ENCODE measurements at regions not wholly inside any gene's neighbourhood (a gene's known extent, or its start where the extent isn't known, plus 50 kb on each side); places are given as distances from the start of the nearest gene placed in this dataset.
A peak's percentile ranks its signal among the peaks of the same experiment; 100 is the strongest.
"Not testable (repeated sequence)": the region's sequence is repeated elsewhere in the genome, so short reads cannot be mapped to it uniquely, and the experiment has no call there.

- DNase-seq, result no peak
Observed at GRCh38 chr5:168140241-168140640, 151.2 kb upstream of the WWC1 start.

DNA sequence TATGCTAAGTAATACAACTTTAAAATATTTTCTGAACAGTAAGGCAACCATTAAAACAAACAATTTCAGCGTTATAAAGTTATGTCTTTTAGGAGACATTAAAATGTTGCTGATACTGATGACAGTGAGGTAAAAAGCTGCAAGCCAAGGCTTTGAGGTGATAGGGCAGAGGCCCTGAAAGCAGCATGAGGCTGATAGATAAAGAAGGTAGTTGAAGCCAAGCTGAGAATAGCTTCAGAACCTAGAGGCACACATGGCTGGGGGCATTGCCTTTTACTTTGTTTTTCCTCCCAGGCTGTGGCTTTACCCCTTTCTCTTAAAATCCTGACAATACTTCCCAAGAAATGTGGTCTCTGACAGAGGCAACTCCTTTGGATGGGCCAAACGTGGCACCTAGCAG lies 149.0 kb upstream of the WWC1 start:
- no peak for DNase-seq

- DNase-seq, result not testable (repeated sequence)
Observed at GRCh38 chr5:168143521-168143920, 147.9 kb upstream of the WWC1 start.

GRCh38 chr5:168147106-168147505 lies 144.3 kb upstream of the WWC1 start:
- no peak for DNase-seq

GRCh38 chr5:168147568-168148360 lies 143.7 kb upstream of the WWC1 start:
- peak; percentile 47 for DNase-seq

DNA sequence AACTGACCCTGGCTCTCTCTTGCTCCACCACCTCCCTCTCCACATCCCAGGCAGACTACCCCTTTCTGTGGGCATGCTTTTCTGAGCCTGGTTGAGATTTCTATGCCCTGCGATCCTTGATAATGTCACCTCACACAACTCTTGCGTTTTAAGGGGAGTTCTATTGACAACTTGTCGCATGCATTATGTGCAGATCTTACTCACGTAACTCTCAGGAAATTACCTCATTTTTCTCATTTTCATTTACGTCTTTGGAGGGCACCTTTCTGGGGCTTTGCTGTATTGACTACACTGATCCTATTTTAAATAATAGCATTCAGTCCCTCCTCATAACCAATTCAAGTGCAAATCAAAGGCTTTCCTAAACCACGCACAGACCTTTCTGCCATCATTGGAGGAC lies 140.4 kb upstream of the WWC1 start:
- DNase-seq, result no peak

GRCh38 chr5:168152660-168153059 lies 138.8 kb upstream of the WWC1 start:
- peak; percentile 76 for DNase-seq

- DNase-seq, result peak; percentile 87
Observed at GRCh38 chr5:168153263-168153875, 138.1 kb upstream of the WWC1 start.

- no peak for DNase-seq
Observed at GRCh38 chr5:168153876-168154270, 137.6 kb upstream of the WWC1 start.

DNA sequence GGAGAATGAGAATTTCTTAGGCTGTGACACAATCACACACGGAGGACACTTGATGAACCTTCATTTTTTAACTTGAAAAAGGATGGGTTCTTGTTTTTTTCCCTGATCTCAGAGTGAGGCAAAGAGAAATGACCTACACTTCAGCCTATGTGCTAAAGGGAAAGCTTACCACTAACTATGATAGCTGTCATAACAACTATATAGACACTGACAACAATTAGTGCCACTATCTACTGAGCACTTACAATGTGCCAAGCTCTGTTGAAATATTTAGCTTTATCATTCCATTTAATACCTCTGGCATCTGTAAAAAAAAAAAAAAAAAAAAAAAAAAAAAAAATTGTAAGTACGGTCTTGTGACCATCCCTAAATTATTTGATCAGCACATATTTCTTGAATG lies 135.9 kb upstream of the WWC1 start:
- DNase-seq, result no peak

- DNase-seq, result no peak
Observed at GRCh38 chr5:168156170-168156569, 135.3 kb upstream of the WWC1 start.

DNA sequence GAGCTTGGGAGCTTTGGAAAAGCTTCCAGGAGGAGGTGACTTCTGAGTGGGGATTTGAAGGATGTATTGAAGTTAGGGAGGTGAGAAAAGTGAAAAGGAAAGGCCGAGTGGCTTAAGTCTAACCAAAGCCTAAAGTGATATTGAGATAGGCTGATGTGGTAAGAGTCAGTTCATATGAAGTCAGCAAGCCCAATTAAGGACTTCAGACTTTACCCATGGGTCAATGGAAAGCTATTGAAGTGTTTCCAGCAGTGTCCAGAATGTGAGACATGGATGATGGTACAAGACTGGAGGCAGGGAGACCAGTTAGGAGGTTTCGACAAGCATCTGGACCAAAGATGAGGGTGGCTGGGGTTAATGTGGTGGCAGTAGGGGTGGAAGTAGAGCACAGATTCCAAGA lies 134.3 kb upstream of the WWC1 start:
- DNase-seq, result no peak

DNA sequence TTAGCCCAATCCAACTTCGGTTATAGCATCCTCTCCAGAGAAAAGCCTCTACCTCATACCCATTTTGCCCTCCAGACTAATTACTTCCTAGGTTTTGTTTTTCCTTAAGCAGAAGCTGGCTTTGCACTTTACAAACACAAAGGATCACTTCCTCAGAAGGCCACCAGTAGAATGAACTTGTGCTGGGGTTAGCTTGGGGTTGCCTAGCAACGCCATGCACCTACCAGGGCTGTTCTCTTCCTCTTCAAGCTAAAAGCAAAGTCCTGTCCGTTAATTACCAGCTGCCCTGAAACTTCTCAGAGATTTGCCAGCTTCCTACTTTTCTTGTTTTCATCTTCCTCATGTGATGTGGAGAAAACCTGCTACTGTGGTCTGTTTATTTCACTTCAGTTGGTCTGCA lies 132.0 kb upstream of the WWC1 start:
- no peak for DNase-seq

GRCh38 chr5:168162464-168162863 lies 129.0 kb upstream of the WWC1 start:
- DNase-seq, result peak; percentile 22

- no peak for DNase-seq
Observed at GRCh38 chr5:168163966-168164365, 127.5 kb upstream of the WWC1 start.

DNA sequence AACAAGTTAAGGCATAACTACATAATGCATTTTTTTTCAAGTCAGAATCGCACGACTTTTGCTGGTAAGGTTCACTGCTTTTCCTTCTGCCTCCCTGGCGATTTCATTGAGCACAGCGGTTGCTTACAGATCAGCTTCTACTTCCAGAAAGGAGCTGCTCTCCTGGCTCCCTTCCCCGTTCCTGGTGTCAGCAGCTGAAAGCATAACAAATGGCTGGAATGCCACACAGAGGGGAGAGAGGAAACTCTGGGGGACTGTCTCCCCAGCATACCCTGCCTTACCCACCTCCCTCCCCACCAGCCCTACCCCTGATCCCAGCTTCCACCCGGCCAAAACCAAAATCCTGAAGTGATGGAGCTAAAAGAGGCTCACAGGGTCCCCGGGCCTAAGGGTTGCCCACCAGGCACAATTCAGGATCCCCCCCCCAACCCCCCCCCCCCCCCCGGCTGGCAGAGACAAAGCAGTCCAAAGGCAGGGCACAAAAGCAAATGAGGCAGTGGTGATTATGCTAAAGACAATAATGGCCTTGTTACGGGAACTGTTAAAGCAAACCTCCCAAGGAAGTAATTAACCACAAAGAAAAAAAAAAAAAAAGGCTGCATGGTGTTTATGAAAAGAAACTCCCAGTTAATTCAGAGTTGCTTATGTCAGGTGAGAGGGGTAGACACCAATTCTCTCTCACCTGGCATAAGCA lies 126.1 kb upstream of the WWC1 start:
- DNase-seq, result no peak

GRCh38 chr5:168165977-168166376 lies 125.5 kb upstream of the WWC1 start:
- no peak for DNase-seq

DNA sequence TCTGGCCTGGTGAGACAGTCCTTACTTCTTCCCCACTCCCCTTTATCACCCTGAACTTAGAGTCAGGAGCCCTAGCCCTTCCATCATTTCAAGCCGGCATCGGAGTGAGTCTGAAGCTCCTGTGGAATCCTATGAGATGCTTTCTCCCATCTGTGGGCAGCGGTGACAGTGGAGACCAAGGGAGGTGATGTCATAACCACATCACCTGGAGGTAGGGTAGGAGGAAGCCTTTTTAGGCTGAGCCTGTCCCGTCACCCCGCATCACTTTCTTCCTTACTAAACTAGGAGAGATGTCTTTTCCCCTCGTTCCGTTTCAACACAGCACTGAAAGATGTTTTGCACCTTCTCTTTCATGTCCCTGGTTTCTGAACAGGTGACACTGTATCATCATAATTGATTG lies 124.1 kb upstream of the WWC1 start:
- DNase-seq, result no peak

DNA sequence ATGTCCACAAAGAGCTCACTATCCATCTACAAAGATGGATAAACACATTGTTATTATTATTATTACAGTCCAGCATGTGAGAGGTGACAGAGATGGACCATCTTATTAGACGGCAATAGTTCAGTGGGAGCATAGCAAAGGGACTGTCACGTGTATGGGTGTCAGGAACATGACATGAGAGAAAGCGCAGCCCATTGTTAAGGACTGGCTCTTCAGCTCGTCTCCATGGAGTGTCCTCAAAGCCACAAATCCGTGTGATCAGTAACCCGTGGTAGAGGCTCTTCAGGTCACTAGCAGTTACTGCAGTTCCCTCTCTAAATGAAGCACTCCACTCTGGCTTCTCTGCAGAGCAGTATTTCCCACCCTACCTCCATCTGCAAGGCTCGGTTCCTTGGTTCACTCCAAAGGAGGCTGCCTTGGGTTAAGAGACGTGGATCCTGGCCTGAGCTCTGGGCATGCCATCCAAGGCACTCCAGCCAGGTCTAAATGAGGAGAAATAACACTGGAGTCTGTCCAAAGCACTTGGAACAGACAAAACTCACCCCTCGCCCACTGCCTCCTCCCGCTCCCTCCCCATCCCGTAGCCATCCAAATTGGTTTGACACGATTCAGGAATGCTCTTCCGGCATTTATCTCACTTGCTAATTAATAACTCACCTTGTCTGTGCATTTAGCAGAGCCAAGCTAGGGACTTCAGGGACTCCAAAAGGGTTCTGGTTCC lies 122.3 kb upstream of the WWC1 start:
- DNase-seq, result no peak

DNA sequence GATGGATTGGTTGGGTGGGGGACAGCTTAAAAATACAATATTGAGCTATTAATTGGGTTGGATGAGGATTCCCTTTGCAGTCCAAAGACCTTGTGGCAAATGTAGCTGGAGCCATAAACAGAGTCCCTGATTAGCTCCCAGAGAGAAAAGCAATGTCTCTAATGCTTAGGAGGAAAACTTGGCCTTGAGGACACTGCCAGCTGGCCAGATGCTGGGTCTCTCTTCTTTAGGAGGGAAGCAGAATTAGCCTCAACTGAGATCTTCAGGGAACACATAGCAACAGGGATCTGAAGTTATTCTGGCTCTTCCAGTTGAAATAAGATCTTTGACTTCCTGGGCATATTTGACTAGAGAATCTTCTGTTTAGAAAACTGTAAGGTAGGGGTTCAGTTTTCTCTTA lies 121.7 kb upstream of the WWC1 start:
- DNase-seq, result no peak

DNA sequence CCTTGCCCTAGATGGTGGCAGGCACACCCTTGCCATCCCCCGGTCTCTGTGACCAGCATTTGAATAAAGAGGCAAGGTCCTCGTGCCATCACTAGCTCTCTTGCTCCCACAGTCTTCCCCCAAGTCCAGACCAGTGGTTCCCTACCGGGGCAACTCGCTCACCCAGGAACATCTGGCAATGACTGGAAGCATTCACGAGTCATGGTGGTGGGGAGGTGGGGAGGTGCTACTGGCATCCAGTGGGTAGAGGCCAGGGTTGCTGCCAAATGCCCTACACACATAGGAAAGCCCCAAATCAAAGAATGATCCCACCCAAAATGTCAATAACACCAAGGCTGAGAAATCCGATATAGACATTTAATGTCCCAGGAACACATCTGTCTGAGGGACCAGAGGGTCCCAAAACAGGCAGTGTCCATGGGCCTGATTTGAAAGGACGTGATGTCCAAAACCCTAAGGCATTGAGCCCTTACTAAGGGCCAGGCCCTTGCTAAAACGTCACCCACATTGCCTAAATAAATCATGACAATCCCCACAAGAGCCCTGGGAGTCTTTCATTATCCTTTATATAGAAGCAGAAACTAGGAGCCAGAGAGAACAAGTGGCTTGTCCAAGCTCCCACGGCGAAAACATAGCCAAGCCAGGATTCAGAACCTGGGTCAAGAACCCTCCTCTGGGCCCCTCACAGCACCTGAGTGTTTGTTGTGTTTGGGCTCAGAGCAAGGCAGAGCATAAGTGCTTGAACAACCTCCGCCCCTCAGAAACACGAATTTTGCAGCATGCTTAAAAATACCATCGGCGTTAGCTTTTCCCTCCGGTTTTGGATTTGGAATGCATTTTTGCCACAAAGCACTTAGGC lies 119.3 kb upstream of the WWC1 start:
- DNase-seq, result no peak

DNA sequence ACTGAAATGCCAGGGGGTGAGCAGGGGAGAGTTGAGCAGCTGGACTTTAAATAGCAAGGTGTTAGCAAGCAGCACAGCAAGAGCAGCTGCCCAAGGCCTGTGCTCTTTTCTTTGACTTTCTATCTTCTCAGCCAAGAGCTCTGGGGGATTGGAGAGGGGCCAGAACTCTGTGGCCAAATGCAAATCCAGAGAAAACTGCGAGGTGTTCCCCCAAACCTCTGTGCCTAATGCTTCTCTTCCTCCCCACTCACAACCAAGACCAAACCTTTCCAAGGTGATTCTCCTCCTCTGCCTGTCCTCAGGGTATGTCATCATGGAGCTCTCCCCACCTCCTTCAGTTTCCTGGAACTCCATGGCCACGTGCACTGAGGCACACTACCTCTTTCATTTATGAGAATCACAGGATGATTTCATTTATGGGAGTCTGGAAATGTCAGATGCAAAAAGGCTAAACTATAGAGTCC lies 118.7 kb upstream of the WWC1 start:
- DNase-seq, result peak; percentile 31

Data from fibroblast of skin of abdomen (primary cell).